AG08396 (cell line): ENCODE measurements at regions not wholly inside any gene's neighbourhood (a gene's known extent, or its start where the extent isn't known, plus 50 kb on each side); places are given as distances from the start of the nearest gene placed in this dataset.
A peak's percentile ranks its signal among the peaks of the same experiment; 100 is the strongest.

Experiments used
- DNase-seq: peaks from one replicate; pipeline ENCODE4 v3.0.0; 2012; ENCODE audit warnings: low spot score, mixed read lengths

DNA sequence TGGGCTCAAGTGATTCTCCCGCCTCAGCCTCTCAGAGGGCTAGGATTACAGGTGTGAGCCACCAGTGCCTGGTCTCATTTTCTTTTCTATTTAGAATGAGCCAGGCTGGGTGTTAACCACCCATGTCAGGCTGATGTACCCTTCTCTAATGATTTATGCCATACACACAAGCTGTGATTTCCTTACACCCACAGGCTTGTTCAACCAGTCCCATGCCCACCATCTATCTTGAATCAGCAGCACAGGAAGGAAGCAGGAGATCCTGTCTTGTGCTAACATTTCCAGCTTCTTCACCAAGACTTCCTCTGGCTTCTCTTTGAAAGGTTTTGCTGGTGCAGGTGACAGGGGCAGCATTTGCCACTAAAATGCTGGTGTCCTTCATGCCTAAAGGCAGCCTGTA, 176.4 kb downstream of the GATA3 start:
- no peak for DNase-seq

DNA sequence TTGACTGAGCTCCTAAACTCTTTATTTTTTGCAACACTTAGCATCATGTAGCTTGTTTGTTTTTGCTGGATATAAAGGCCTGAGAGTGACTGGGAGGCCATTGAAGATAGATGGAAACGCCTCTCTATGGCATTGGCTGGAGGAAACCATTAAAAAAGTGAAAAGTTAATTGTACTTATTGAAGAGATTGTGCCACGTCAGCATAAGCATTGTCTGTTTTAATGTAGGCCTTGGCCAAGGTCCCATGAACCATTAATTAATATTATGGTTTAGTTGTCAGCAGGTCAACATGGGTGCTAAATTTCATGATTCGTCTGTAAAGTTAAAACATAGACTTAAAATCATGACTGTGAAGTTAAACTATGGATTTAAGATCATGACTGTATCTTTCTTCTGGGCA, 178.6 kb downstream of the GATA3 start:
- DNase-seq, result no peak

DNA sequence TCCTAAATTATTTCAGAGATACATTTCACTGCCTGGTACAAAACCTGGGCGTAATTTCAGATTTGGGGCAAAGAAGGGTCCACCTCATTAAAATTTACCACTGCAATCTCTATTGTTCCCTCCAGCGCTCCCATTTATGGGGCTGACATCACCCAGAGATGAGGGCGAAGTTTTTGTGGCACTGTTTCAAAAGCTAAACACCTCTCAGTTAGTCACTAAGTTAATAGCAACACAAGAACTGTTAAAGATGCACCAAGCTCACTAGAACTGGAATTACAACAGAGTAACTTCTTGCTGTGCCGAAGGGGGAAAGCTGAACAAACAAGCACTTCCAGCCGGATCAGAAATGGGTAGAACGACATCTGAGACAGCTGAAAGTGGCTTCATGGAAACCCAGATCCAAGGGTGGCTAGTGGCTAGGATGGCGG, 179.4 kb downstream of the GATA3 start:
- DNase-seq, result no peak

DNA sequence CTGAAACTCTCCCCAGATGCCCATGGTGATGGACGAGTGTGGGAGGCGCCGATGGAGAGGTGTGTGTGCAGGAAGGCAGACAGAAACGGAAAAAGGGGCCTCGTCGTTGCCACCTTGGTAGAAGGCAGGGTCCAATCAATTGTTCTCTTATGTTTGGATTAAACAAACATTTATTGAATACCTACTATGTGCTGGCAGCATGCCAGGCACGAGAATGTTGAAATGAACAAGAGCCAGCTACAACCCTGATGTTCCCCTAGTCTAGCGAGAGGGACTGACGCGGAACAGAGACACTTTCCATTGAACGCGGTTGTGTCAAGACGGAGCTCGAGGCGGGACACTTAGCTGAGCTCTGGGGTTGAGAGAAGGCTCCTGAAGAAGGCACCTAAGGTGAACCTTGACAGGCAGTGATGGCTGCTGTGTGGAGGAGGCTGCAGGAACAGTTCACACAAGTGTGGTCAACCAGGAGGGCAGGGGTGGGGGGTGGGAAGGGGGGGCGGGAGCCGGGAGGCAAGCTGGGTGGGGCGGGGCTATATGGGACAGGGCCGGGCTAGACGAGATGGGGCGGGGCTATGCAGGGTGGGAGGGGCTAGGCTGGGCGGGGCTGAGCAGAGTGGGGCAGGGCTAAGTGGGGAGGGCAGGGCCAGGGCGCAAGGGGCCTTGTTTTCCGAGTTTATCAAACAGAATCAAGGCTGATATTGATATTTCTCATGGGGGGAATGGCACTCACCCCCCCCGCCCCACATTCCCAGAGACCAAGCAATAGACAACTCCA, 181.0 kb downstream of the GATA3 start:
- no peak for DNase-seq

DNA sequence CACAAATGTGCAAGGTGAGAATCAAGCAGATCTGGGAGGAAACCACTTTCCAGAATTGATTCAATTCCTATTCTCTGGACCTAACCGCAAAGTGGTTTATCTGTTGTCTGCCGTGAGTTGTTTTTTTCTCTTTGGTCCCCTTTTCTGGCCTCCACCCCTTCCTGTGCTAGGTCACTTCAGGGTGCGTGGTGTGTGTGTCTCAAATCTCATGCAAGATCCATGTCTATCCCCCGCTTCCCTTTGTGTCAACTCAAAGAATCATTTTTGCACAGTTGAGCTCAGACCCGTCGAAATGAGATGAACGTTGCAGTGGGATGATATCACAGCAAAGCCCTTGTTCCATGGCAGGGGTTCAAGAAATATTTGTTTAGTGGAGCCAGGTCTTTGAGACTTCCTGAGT, 184.5 kb downstream of the GATA3 start:
- DNase-seq, result no peak

DNA sequence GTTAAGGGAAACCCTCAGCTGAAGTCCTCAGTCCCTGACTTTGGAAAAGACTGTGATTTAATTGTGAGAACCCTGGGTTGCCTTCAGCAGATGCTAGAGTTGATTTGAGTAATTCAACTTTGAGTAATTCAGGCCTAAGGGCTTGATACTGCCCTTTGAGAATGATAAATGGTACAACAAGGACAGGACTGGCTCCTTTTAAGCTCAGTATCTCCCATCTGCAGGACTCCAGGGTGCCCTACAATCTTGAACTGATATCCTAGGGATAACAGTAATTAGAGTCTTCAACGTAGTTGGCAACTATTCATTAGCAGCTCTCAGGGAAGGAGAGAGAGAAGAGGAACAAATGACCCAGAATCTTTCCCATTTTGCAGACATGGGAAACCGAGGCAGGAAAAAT, 186.4 kb downstream of the GATA3 start:
- no peak for DNase-seq

DNA sequence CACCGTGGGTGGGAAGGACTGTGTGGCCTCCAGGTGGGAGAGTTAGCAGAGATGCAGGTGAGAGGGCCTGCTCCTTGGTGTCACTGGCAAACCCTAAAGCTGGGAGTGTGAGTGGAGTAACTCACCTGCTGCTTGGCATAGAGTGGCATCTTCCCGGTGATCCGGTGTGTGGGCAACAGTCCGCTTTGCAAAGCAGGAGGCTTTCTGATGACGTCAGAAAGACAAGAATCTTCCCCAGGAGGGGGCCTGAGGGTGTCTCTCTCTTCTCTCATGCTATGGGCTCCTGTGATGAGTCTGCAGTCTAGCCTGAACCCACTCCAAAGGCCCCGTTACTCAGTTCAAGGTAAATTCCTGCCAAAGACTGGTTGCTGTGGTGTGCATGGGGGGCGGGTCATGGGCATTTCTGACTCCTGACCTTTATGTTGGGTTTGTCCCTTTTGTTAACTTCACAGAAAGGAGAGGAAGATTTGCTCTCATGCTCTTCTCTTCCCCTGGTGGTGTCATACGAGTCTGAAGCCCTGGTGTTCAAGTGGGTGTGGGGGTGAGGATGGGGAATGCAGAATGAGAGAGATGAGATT, 187.9 kb downstream of the GATA3 start:
- no peak for DNase-seq

DNA sequence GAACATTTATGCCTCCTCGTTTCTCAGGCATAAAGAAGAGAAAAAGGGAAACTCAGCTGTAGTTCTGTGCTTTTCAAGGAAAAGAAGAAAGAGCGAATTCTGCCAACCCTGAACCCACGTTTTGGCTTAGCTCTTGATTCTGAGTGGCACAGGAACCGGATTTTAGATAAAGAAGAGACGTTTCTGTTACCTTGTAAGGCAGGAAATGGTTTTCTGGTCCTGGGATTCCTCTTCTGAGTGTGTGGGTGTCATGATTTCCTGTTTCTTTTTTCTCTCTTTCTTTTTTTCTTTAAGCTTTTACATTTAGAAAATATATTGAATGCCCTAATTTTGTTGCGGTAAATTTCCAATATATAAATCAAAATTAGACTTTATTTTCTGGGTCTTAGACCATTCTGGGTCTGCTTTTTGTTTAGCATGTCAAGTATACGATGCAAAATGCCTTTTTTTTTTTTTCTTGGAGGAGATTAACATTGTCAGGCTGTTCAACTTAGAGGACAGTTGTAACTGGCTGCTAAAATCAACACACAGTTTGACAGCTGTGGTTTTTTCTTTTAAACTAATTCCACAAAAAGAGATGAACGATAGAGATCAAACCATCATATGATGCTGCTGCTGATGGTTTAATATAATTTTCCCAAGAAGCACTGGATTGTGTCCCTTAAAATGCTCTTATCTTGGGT, 190.8 kb downstream of the GATA3 start:
- no peak for DNase-seq

DNA sequence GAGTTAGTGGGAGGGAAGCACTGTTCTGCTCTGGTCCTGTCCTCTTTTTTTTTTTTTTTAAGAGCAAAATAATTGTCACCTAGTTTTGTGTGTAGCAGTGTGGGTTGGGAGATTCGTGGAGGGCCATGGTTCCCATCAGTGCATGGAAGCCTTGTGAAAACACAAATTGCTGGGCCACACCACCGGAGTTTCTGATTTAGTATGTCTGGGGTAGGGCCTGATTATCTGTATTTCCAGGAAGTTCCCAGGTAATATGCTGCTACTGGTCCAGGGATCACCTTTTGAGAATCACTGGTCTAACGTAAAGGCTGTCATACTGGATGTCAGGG, 191.3 kb downstream of the GATA3 start:
- no peak for DNase-seq

DNA sequence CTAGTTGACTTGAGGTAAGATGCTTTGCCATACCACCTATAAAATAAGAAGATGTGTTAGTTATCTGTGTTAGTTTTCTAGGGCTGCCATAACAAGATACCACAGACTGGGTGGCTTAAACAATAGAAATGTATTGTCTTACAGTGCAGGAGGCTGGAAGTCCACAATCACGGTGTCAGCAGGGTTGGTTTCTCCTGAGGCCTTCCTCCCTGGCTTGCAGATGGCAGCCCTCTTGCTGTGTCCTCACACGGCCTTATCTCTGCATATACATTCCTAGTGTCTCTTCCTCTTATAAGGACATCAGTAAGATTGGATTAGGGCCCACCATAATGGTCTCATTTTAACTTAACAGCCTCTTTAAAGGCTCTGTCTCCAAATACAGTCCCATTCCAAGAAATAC, 192.1 kb downstream of the GATA3 start:
- DNase-seq, result no peak

DNA sequence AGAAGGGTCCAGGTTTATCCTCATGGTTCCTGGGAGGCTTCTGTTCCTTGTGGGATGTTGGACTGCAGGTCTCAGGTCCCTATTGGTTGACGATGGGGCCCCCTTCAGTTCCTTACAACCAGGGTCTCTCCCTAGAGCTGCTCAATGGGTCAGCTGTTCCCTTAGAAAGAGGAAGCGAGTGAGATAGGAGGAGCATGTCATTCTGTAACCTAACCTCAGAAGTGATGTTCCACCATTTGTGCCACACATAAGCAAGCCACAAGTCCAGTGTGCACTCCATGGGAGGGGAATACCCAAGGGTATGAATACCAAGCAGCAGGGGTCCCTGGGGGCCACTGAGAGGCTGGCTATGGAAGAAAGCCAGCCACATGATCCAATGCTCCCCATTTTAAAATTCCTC, 192.7 kb downstream of the GATA3 start:
- DNase-seq, result no peak

DNA sequence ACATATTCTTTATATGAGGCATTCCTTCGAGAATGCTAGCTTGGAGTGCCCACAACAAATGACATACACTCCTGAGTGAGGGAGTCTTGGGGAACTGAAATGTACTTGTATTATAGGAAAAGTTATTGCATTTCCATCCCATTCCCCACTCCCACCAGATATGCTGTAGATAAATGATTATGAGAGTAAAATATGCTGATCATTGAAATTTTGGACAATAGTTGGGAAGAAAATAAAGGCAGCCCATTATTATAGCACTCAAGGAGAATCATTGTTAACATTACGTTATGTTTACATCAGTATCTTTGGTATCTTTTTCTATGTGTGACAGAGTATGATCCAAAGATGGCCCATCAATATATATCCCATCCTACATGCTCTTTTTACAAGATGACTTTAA, 194.4 kb downstream of the GATA3 start:
- DNase-seq, result no peak

DNA sequence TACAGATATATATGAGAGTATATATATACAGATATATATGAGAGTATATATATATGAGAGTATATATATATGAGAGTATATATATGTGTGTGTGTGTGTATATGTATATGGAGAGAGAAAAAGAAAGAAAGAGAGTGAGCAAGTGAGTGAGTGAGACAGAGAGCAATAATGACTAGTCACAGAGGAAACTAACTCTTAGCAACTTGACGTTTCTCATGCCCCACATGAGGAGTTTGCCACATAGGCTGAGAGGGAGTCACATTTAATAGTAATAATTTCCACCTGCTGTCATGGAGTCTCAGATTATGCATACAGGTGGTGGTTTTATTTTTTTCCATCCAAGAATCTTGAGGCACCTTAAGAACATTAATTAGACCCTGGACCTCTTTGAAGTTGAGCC, 199.9 kb downstream of the GATA3 start:
- no peak for DNase-seq

DNA sequence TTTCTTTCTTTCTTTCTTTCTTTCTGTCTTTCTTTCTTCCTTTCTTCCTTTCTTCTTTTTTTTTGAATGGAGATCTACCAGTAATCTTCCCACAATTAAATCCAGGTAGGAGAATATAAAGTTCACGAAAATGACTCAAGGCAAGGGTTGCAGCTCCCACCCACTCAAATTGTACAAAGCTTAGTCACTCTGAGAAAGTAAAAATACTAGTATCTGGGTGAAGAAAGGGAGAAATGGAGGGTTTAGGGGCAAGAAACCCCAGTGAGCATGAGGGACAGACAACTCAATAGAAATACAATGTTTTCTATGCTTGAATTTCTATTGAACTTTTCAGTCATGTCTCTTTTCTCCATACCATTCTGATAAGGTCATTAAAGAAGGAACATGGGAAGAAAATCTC, 200.8 kb downstream of the GATA3 start:
- no peak for DNase-seq

DNA sequence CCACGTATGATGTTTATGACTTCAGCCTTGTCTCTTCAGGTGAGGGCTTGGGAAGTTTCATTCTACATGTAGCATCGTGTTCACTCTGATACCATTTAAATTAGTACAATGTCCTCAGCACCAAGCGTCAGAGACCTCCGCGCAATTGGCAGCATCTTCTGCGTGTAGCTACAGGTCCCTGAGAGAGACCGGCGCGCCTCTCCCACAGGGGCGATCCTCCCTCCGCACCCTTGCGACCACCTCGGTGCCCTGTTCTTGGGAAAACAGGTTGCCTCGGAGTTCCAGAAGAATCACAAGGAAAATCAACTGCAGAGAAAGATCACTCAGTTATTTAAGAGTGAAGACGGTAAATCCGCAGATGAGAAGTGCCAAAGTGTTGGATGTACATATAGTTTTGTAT, 206.2 kb downstream of the GATA3 start:
- DNase-seq, result no peak

DNA sequence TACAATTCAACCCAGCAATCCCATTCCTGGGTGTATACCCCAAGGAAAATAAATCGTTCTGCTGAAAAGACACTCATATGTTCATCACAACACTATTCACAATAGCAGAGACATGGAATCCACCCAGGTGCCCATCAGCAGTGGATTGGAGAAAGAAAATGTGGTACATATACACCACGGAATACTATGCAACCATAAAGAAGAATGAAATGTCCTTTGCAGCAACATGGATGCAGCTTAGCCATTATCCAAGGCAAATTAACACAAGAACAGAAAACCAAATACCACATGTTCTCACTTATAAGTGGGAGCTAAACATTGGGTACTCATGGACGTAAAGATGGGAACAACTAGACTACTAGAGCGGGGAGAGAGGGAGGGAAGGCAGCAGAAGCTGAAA, 207.8 kb downstream of the GATA3 start:
- no peak for DNase-seq

DNA sequence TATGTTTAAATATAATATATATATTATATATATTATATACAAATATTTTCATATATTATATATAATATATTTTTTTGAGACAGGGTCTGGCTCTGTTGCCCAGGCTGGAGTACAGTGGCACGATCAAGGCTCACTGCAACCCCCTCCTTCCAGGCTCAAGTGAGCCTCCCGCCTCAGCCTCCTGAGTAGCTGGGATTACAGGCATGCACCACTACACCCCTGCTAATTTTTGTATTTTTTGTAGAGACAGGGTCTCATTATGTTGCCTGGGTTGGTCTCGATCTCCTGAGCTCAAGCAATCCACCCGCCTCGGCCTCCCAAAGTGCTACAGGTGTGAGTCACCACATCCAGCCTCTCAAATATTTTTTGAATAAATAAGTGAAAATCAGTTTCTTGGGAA, 215.5 kb downstream of the GATA3 start:
- DNase-seq, result no peak

DNA sequence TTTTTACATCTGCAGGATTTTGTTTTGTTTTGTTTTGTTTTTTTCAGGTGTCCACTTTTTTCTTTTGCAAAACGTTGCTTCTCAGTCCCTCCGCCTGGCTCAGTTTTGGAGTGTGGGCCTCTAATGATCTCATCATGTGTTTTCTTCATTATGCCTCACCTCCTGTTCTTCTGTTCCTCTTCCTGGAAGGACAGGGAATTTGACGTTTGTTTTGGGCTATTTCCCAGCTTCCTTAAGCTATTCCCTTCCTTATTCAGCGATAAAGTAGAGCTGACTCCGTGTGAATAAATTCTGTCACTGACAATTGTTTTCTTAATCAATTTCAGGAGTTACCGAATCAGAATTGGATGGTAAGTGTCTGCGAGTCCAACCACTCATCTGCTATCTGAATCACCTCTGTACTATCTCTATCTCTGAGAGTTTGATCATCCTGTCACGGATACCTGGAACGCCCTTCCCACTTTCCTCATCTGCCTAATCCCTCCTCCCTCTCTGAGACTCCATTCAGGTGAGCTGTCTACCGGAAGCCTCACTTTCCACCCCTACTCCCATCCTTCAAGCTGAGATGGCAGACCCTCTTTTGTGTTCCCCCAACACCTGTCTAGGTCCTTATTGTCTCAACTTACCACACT, 218.4 kb downstream of the GATA3 start:
- DNase-seq, result no peak

DNA sequence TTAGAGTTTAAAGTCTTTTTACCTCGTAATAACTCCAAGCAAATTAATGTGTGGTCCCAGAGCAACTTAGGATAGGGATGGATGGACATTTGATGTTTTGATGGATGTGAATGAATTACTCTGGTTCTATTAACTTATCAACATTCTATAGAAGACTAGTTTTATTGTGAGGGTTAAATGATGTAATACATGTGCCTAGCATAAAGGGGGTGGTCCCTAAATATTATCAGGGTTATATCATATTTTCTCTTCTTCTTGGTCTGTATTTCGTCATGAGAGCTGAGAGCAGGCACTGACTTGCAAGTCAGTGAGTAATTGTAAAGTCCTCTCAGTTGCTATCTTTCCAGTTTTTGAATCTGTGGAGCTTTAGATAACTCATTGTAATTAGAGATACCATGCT, 219.3 kb downstream of the GATA3 start:
- no peak for DNase-seq

DNA sequence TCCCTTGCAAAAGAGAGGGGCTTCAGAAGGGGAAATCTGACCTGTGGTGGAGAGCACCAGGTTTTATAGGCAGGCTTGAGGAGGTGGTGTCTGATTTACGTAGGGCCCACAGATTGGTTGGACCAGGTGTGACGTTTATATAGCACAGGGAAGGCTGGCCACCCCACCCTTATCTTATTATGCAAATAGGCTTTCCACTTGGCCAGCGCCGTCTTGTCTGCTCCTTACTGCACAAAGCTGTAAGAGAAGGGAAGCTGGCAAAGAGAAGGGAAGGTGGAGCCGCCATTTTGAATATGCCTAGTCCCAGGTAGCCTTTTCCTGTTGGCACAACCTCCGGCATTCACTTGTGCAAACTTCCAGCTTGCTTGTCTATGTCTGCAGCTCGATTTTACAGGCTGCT, 221.4 kb downstream of the GATA3 start:
- DNase-seq, result no peak

DNA sequence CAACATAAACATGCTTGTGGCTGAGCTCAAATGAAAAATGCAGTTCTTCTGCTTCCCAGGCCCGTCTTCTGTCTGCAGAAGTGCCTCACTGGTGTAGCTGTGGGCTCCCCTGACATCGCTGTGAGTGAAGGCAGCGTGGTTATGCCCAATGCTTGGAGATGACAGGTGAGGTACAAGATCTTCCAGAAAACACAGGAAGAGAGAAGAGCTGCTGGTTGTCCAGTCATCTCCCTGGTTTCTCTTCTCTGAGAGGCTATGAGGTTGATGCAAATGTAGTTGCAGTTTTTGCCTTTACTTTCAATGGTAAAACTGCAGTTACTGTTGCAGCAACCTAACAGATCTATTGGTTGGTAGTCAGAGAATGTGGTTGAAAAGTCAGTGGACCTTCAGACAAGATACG, 223.6 kb downstream of the GATA3 start:
- no peak for DNase-seq

DNA sequence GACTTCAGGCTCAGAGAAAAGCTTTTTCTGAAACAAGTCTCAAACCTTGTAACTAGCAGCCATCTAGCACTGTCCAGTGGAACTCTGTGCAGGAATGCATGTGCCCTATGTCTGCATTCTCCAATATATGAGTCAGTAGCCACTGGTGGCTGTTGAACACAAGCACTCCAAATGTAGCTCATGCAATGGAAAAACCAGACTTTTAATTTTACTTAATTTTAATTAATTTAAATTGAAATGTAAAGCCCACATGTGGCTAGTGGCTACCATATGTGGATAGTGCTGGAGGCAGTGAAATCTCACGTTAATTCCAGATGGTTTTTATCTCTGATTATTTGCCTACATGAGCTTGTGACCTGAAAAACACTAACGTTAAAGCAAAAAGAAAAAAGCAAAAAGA, 225.1 kb downstream of the GATA3 start:
- DNase-seq, result peak; percentile 11

DNA sequence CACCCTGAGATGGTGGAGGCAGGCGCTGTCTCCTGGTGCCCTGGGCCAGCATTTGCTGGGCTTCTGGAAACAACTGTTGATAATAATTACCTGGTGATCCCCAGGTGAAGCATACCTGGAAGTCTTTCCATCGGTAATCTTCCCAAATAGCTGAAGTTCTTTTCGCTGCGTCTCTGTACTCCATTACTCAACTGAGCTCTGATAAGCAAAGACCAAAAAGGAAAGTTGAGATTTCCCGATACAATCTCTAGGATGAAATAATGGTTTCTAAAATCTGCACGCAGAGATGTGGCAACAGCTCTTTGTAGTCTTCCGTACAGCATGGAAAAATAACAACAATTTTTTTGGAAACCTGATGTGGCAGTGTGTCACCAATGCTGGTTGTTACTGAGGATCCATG, 226.5 kb downstream of the GATA3 start:
- no peak for DNase-seq
